T follicular helper cell (primary cell): ENCODE measurements at regions not wholly inside any gene's neighbourhood (a gene's known extent, or its start where the extent isn't known, plus 50 kb on each side); places are given as distances from the start of the nearest gene placed in this dataset.

ENCODE experiments used
- DNase-seq: peaks from one replicate; pipeline ENCODE4 v3.0.0-alpha.2; 2020; ENCODE audit warnings: low read depth

DNA sequence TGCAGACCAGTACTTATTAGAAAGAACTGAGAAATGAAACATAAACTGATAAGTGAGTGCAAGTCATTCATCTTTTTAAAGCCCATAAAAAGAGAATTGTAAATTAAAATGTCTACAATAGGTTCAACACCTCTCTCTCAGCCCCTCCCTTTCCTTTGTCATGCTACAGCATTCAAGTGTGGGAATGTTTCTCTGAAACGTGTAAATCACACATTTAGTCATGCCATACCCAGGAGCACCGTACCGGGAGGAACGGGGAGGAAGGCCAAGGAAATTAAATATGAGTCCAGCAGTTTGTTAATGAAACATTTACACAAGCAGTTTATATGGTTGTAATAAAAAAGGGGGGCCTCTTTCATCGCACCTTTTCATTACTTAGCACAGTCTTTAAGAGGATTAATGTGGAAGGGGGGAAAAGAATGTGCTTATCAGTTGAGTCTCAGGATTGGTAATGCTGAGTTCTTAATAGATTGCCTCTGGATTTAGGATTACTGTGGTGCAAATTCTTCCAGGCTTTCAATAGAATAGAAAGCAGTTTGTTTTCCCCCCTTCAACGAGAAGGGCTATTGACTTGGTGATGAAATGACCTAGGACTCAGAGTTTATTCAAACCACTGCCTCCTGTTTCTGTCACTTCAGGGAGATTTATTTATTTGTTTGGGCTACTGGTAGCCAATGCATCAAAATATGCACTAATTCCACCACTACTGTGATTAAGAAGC is 176.0 kb upstream of the ZNF608 start:
- no peak for DNase-seq

DNA sequence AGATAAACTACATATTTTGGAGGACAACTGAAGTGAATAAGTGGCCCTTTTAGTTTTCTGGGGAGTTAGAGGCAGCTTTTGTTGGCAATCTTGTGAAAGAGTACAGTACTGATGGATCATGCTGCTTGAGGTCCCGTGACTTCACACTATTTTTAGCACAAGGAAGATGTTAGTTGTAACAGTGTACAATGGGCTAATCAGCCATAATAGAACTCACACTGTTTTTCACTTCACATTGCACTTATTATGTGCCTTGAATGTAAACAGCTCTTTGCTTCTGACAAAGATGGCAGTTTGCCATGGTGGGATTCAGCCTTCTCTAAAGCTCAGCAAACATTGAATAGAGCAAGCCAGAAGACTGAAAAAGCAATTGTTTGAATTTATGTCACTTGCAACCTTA is 176.7 kb upstream of the ZNF608 start:
- no peak for DNase-seq

DNA sequence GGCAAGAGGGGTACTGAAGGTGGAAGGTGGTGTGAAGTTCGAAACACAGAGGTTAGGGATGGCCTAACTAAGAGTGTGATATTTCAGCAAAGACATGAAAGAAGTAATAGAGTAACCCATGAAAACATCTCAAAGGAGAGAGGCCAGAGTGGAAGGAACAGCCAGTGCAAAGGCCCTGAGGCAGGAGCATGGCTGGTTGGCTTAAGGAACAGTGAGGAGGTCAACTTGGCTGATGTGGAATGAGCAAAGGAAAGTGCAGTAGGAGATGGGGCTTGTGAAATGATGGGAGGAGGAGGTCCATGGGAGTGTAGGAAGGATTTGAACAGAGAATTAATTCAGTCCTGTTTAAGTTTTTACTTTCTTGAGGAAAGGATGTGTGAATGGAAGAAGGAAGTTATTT is 178.3 kb upstream of the ZNF608 start:
- DNase-seq = no peak

DNA sequence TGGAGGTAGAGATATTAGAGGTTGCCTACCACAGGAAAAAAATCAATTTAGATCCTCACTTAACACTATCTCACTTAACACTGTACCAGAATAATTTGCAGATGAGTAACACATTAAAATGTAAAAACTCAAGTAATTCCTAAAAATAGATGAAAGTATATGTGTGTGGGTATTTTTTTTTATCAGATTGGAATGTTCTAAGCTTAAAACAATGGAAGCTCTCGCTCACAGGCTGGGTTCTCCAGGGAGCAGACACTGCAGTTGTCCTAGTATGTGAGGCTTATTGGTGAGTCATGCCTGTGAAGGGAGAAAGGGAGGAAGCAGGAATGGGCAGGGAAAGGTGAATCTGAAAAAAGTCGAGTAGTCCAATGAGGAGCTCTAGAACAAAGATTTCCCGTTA is 181.3 kb upstream of the ZNF608 start:
- no peak for DNase-seq

DNA sequence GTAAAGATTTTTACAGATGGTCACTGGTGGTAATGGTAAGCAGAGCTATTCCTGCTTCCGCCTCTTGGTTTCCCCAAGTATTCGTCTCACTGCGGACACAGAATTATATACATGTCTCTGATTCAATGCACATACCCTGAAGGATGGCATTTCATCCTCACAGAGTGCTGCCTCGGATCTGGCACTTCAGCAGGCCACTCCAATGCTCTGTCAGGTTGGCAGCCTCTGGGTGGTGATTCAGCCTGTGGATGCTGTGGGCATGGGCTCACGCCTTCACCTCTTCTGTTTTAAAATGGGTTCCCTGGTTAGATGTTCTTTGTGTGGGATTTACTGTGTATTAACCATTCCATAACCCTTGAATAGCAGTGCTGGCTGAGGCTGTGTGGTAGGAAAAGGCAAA is 182.6 kb upstream of the ZNF608 start:
- no peak for DNase-seq

DNA sequence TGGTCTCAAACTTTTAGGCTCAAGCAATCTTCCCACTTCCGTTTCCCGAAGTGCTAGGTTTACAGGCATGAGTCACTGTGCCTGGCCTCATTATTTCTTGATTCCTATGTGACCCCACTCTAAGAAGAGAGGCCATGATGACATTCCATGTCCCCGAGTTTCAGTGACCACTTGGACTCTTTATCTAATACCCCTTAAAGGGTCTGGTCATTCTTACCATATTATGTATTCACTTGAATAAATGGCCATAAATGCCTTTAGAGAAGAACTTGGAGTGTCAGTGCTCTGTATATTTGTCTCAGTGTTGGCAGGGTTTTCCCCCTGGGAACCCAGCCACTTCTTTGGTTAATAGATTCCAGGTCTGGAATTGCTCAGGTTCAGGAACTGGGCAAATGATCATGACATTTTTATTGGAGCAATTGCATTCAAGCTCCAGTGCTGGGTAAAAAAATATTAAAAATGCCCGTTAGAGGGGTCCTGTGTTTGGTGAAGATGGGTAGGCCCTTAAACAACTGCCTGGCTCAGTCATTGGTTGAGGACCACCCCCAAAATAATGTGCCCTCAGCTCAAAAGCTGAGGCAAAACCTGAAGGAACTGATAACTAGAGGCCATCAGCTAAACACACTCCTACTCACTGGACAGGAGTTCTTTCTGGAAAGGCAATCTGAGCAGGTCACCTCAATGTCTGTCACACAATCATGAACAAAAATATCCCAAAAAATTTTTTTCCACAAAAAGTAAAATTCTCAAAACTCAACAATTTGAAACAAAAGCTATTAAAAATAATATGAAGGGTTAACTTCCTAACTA is 186.6 kb upstream of the ZNF608 start:
- DNase-seq = no peak

DNA sequence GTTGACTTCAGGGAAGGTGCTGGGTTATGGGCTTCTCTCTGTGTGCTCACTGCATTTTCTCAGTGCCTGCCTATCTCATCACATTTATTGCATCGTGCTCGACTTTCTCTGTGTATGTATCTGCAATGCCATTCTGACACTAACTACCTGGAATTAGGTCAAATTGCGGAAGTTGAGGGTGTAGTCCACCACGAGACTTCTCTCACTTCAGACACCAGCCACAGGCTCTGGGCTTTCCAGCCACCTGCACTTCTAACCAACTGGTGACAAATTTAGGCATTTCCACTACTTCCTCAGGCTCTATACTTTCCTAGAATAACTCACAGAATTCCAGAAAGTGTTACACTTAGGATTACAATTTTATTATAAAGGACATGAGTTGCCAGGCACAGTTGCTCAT is 188.6 kb upstream of the ZNF608 start:
- DNase-seq = no peak

DNA sequence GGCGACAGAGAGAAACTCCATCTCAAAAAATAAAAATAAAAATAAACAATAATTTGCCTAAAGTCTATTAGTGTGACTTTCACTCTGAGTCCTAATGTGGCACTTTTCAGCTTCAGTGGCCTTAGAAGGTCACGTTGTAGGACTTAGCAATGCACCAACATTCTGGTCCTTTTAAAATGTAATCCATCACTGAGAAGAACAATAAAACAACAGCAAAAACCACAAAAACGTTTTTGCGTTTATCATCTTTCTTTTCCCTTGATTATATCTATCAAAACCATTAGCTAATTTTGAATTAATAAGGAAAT is 190.1 kb upstream of the ZNF608 start:
- DNase-seq = no peak

DNA sequence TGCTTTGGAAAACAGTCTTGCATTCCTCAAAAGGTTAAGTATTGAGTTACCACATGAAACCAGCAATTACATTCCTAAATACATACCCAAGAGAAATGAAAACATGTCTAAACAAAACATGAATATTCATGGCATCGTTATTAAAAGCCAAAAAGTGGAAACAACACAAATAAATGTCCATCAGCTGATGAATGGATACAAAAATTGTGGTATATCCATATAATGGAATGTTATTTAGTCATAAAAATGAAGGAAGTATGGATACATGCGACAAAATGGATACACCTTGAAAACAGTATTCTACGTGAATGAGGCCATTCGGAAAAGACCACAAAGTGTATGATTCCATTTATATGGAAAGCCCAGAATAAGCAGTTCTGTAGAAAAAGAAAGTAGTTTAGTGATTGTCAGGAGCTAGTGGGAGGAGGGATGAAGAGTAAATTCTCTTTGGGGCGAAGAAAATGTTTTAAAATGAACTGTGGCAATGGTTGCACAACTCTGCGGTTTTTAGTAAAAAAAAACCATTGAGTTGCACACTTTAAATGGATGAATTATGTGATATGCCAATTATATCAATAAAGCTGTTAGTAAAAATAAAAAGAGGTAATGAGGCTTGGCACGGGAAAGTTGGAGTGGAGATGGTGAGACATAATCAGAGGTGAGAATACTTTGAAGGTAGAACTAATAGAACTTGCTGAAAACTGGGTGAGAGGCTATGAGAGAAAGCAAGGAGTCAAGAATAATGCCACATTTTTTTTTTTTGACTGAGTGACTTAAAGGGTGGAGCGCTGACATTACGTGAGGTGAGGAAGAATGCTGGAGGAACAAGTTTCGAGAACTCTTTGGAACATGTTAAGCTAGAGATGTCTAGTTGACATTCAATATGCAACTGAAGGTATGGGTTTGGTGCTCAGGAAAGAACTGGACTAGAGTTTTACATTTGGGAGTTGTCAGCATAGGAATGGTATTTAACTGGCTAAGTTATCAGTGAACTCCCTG is 194.9 kb upstream of the ZNF608 start:
- DNase-seq = no peak

DNA sequence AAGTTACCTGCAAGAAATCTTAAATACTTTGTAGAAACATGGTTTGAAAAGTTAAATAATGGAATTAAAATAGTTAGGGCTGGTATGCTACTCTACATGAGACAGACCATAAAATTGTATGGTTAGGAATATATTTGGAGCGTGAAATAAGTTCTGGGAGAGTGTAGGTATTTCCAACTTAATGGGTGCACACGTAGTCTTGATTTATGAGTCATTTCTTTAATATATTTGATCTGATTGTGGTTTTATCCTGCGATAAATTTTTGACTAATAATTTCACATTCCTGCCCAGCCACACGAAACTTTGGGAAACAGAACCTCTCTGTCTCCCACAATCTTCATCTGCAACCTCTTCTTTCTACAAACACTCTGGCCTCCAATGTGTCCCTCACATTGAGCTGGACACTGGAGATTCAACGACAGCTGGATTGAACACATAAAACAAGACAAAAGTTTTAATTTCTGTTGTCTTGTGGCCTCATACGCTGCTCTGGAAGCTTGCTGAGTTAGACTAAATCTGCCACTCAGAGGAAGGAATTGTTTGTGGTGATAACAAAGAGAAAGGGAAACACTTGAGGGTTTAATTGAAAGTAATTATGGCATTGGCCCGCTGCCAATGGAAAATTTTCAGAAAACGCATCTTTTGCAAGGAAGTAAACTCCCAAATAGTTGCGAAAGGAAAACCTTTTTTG is 201.8 kb upstream of the ZNF608 start:
- DNase-seq = no peak

DNA sequence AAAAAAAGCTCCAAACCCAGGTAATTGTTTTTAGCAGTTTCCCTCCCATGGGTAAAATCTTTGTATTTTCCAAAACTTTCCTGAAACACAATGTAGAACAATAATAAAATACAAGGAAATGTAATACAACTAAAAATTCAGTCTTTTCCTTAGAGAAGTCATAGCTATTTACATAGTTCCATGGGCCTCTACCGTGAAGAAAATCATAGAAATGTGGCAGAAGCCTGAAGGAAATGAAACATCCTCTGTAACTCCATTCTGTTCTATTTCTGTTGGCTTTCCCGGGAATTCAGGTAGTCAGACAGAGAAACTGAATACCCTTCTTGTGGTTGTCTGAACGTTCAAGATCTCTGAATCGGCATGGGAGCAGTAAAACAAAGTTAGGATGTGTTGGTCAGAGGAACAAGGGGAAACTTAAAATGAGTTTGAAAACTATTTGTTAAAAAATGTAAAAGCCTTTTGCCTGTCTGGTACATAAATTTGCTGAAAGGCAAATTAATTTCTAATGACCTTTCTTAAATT is 202.4 kb upstream of the ZNF608 start:
- DNase-seq = no peak

DNA sequence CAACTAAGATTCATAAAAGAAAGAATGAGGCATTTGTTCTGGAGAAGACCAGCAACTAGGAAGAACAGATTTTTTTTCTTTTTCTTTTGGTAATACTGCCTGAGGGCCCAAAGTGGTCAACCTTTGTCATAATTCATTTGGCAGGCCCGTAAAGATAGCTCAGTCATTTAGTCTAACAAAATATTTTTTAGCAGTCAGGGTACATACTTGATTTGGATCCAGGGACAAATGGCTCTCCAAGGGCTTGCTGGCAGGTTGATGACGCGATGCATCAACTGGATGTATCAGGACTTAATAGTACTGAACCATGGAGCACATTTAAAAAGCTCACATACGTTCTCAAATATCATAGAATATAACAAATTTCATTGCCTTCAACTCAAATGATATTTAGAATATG is 203.4 kb upstream of the ZNF608 start:
- DNase-seq = no peak

DNA sequence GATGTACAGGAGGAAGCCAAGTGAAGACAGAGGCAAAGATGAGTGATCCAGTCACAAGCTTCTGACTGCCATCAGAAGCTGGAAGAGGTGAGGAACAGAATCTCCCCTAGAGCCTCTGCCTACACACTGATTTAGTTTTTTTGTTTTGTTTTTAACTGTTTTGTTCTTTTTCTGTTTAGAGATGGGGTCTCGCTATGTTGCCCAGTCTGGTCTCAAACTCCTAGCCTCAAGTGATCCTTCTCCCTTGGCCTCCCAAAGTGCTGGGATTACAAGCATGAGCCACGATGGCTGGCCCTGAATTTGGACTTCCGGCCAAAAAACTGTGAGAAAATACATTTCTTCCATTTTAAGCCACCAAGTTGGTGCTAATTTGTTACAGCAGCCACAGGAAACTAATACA is 204.7 kb upstream of the ZNF608 start:
- no peak for DNase-seq

DNA sequence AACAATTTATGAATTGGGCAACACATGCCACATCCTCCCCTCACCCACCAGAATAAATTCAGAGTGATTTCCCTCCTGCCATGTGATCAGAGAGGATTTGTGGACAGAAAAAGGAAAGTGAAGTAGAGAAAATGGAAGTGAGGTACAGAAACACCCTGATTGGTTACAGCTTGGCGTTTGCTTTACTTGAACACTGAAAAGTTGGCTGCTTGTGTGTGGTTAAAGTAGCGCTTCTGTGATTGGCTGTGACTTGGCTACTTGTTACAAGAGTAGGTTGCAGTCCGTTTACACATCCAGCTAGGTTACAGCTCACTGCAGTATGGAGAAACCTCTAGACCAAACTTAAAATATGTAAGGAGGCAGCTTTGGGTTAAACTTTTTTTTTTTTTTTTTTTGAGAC is 205.2 kb upstream of the ZNF608 start:
- no peak for DNase-seq

DNA sequence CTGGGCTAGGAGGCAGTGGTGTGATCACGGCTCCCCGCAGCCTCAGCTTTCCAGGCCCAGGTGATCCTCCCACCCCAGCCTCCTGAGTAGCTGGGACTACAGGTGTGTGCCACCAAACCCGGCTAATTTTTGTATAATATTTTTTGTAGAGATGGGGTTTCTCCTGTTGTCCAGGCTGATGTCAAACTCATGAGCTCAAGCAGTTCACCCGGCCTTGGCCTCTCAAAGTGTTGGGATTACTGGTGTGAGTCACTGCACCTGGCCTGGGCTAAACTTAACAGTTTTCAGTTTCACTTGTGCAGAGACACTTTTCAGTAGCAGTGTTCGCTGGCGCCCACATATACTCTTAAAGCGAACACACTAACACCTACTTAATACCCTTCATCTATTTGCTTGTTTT is 205.6 kb upstream of the ZNF608 start:
- no peak for DNase-seq

DNA sequence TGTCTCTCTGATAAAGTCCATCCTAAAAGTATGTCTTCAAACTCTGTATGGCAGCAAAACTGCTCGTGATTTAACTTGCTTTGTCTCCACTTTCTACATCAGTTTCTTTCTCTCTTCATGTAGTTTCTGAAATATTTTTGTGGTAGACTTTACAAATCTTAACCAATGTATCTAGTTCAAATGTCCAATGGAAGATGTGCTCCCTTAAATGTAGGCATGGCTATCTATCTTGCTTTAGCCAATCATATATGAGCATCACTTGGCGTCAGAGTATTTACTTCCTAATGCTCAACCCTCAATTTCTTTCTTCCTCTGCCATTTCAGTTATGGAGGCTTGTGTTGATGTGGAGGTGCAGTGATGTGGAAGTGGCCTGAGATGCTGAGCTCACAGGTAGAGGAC is 206.1 kb upstream of the ZNF608 start:
- DNase-seq = no peak

DNA sequence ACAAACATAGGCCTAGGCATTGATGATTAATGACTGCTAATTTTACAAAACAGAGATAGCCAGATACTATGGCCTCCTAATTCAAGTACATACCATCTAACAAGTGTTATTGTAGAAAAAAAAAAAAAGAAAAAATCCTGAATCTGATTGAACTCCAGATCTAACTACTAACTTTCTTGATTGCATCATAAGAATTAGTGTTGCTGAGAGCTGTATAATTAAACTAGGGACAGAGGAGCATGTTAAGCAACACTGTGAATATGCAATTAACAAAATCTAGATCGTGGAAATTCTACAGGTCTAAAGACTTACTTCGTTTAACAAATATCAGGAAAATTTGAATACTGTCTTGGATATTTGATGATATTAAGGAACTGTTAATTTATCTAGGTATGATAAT is 208.3 kb upstream of the ZNF608 start:
- DNase-seq = no peak

DNA sequence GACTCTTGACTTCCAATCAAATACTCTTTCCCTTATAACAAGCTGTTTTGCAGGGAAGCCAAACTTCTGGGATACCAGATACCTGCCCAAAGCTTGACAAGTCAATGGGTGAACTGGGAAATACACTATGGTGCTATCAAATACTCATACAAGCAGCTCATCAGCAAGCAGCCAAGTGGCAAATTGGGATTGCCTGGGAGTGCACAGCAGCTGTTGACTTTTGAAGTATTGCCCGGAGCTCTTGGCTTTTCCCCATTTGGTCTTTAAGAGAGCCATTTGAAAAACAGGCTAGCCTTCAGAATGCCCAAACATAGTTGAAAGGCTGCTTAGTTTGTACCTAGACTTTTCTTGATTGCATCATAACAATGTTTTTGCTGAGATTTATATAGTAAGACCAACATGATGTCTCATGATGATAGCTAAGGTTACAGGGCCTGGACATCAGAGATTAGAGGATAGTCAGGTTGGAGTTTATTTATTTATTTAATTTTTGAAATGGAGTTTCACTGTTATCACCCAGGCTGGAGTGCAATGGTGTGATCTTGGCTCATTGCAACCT is 210.1 kb upstream of the ZNF608 start:
- no peak for DNase-seq

DNA sequence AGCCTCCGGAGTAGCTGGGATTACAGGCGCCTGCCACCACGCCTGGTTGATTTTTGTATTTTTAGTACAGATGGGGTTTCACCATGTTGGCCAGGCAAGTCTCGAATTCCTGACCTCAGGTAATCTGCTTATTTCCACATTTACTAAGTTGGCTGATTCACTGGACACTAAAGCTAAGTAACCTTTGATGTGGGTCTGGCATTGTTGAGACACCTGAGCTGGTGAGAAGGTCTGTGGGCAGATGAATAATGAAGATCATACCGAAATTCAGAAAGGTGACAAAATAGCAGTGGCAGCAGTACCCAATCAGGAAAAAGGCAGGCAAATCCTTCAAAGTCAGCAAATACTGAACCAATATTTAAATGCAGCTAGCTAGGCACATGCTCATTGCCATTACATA is 210.6 kb upstream of the ZNF608 start:
- no peak for DNase-seq

DNA sequence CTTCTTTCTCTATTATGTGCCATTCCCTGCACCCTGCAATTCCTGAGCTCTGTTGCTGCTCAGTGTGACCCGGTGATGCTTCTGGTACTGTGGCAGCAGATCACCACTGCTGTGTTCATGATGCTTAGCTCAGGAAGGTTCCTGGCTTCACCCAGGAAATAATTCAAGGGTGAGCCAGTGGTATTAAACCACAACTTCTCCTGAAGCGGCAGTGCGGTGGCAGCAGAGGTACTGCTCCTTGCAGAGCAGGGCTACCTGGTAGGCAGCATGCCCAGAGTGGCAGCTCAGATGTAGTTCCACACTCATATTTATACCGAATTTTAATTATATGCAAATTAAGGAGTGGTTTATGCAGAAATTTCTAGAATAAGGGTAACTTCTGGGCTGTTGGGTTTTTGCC is 213.8 kb upstream of the ZNF608 start:
- DNase-seq = no peak

DNA sequence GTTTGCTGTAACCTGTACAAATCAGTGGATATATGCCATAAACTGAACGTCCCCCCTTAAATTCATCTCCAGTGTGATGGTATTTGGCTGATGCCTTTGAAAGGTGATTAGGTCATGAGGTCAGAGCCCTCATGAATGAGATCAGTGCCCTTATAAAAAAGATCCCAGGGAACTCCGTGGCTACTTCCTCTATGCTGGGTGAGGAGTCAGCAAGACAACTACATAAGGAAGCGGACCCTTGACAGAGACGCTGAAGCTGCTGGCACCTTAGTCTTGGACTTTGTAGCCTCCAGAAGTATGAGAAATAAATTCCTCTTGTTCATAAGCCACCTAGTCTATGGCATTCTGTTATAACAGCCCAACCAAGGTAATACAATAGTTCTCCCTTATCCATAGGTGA is 215.1 kb upstream of the ZNF608 start:
- no peak for DNase-seq

DNA sequence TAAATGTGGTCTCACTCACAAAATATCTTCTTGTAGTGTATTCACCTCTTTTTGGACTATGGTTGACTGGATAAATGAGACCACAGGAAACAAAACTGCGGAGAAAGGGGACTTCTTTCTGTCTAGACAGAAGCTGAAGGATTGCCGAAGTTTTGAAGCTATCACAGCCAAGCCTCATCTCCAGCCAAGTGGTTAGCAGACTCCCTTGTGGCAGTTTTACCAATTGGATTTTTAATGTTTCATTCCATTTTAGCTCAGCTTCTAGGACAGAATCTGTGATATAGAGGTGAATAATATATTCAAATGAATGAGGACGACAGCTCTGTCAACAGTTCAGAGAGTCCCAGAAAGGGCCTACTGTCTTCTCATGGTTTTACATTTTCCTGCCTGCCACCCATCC is 215.7 kb upstream of the ZNF608 start:
- no peak for DNase-seq
